Mucosa of stomach (tissue), 1 donor: ENCODE measurements at regions not wholly inside any gene's neighbourhood (a gene's known extent, or its start where the extent isn't known, plus 50 kb on each side); places are given as distances from the start of the nearest gene placed in this dataset.

Experiments used
- H3K27me3 ChIP-seq: one replicate; pipeline ENCODE4 v1.7.0; 2013; ENCODE audit warnings: mild to moderate bottlenecking, low read length; ENCODE audit not compliant: control insufficient read depth, insufficient read depth
- H3K36me3 ChIP-seq: one replicate; pipeline ENCODE4 v1.7.0; 2013; ENCODE audit warnings: low read length; ENCODE audit not compliant: control insufficient read depth, insufficient read depth
- H3K4me1 ChIP-seq: one replicate; pipeline ENCODE4 v1.7.0; 2013; ENCODE audit warnings: mild to moderate bottlenecking, low read length; ENCODE audit not compliant: control insufficient read depth, insufficient read depth
- H3K4me3 ChIP-seq: one replicate; pipeline ENCODE4 v1.7.0; 2013; ENCODE audit warnings: low read length
- H3K9ac ChIP-seq: one replicate; pipeline ENCODE4 v1.7.0; 2013; ENCODE audit warnings: mild to moderate bottlenecking, low read length, moderate library complexity
- H3K9me3 ChIP-seq: one replicate; pipeline ENCODE4 v1.7.0; 2013; ENCODE audit warnings: mild to moderate bottlenecking, low read length, moderate library complexity; ENCODE audit not compliant: control insufficient read depth
- donor health status: Pancreatic carcinoma.

GRCh38 chr4:31294655-31295480 is 574.7 kb downstream of the PCDH7 start:
- H3K9ac ChIP-seq: no peak overlapping the region
- no peaks in the 10 kb centered on the region for H3K27me3 ChIP-seq
- H3K4me1 ChIP-seq: no peaks in the 10 kb centered on the region
- H3K36me3 ChIP-seq: no peaks in the 10 kb centered on the region
- H3K4me3 ChIP-seq: no peak overlapping the region
- H3K9me3 ChIP-seq: no peaks in the 10 kb centered on the region

GRCh38 chr4:31298737-31299136 is 578.6 kb downstream of the PCDH7 start:
- no peak overlapping the region for H3K9ac ChIP-seq
- H3K9me3 ChIP-seq: no peaks in the 10 kb centered on the region
- no peaks in the 10 kb centered on the region for H3K36me3 ChIP-seq
- H3K4me3 ChIP-seq: no peak overlapping the region
- H3K4me1 ChIP-seq: no peaks in the 10 kb centered on the region
- H3K27me3 ChIP-seq: no peaks in the 10 kb centered on the region

- Histone ChIP-seq H3K36me3 (no peaks in the 10 kb centered on the region), H3K4me3 (no peak overlapping the region), H3K27me3 (no peaks in the 10 kb centered on the region), H3K9ac (no peak overlapping the region), H3K9me3 (no peaks in the 10 kb centered on the region), H3K4me1 (no peaks in the 10 kb centered on the region)
These were observed 586.9 kb downstream of the PCDH7 start for GRCh38 chr4:31307029-31307428.

- H3K4me1 ChIP-seq: no peaks in the 10 kb centered on the region
- H3K36me3 ChIP-seq: no peaks in the 10 kb centered on the region
- H3K4me3 ChIP-seq: no peak overlapping the region
- H3K9ac ChIP-seq: no peak overlapping the region
- no peaks in the 10 kb centered on the region for H3K27me3 ChIP-seq
- no peaks in the 10 kb centered on the region for H3K9me3 ChIP-seq
These were observed 604.6 kb downstream of the PCDH7 start for GRCh38 chr4:31324814-31325213.

- Histone ChIP-seq H3K27me3 (no peaks in the 10 kb centered on the region), H3K36me3 (no peaks in the 10 kb centered on the region), H3K9ac (no peak overlapping the region), H3K9me3 (no peaks in the 10 kb centered on the region), H3K4me1 (no peaks in the 10 kb centered on the region), H3K4me3 (no peak overlapping the region)
These were observed 605.1 kb downstream of the PCDH7 start for GRCh38 chr4:31325300-31325699.

GRCh38 chr4:31327031-31327430 is 606.9 kb downstream of the PCDH7 start:
- Histone ChIP-seq H3K9ac (no peak overlapping the region), H3K9me3 (no peaks in the 10 kb centered on the region), H3K27me3 (no peaks in the 10 kb centered on the region)

GRCh38 chr4:31328932-31329331 is 608.8 kb downstream of the PCDH7 start:
- Histone ChIP-seq H3K9ac (no peak overlapping the region), H3K4me1 (no peaks in the 10 kb centered on the region), H3K9me3 (no peaks in the 10 kb centered on the region), H3K27me3 (no peaks in the 10 kb centered on the region), H3K4me3 (no peak overlapping the region), H3K36me3 (no peaks in the 10 kb centered on the region)

More at GRCh38 chr4:31327031-31327430, 606.9 kb downstream of the PCDH7 start:
- Histone ChIP-seq H3K4me3 (no peak overlapping the region), H3K4me1 (no peaks in the 10 kb centered on the region), H3K36me3 (no peaks in the 10 kb centered on the region)

- Histone ChIP-seq H3K36me3 (no peaks in the 10 kb centered on the region), H3K9ac (no peak overlapping the region), H3K9me3 (no peaks in the 10 kb centered on the region), H3K27me3 (no peaks in the 10 kb centered on the region), H3K4me3 (no peak overlapping the region), H3K4me1 (no peaks in the 10 kb centered on the region)
These were observed 614.1 kb downstream of the PCDH7 start for GRCh38 chr4:31334086-31334910.

- H3K36me3 ChIP-seq: no peaks in the 10 kb centered on the region
- no peak overlapping the region for H3K4me3 ChIP-seq
- no peaks in the 10 kb centered on the region for H3K4me1 ChIP-seq
- H3K9ac ChIP-seq: no peak overlapping the region
- H3K9me3 ChIP-seq: no peaks in the 10 kb centered on the region
- H3K27me3 ChIP-seq: no peaks in the 10 kb centered on the region
These were observed 617.8 kb downstream of the PCDH7 start for GRCh38 chr4:31338000-31338399.

GRCh38 chr4:31341601-31342359 is 621.6 kb downstream of the PCDH7 start:
- Histone ChIP-seq H3K4me3 (no peak overlapping the region), H3K9ac (no peak overlapping the region), H3K4me1 (no peaks in the 10 kb centered on the region), H3K27me3 (no peaks in the 10 kb centered on the region), H3K9me3 (no peaks in the 10 kb centered on the region), H3K36me3 (no peaks in the 10 kb centered on the region)

GRCh38 chr4:31343061-31343460 is 622.9 kb downstream of the PCDH7 start:
- Histone ChIP-seq H3K4me1 (no peaks in the 10 kb centered on the region), H3K36me3 (no peaks in the 10 kb centered on the region), H3K4me3 (no peak overlapping the region), H3K9ac (no peak overlapping the region), H3K27me3 (no peaks in the 10 kb centered on the region), H3K9me3 (no peaks in the 10 kb centered on the region)

- no peaks in the 10 kb centered on the region for H3K4me1 ChIP-seq
- no peaks in the 10 kb centered on the region for H3K9me3 ChIP-seq
- no peaks in the 10 kb centered on the region for H3K36me3 ChIP-seq
- no peaks in the 10 kb centered on the region for H3K27me3 ChIP-seq
- H3K9ac ChIP-seq: no peak overlapping the region
- H3K4me3 ChIP-seq: no peak overlapping the region
These were observed 629.7 kb downstream of the PCDH7 start for GRCh38 chr4:31349907-31350306.
